ENCODE measurements at regions not wholly inside any gene's neighbourhood (a gene's known extent, or its start where the extent isn't known, plus 50 kb on each side); places are given as distances from the start of the nearest gene placed in this dataset.
A peak's percentile ranks its signal among the peaks of the same experiment; 100 is the strongest.
"Not testable (repeated sequence)": the region's sequence is repeated elsewhere in the genome, so short reads cannot be mapped to it uniquely, and the experiment has no call there.

DNA sequence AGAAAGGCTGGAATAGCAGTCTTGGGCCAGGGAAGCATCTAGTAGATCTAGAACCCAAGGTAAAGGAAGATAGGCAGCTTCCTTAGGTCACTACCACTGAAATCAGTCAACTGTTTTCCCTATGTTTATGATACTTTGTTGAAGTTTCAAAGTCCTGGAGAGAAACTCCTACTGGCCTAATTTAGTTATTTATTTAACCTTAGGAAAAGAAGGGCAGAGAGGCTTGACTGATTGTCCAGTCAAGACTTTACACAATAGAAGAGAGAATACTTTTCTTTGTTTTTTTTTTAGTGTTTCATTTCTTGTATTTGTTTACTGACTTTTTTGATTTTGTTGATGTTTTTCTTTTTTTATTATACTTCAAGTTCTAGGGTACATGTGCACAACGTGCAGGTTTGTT lies 138.9 kb upstream of the PHYHIPL start:
- no peak for DNase-seq (ENCODE audit: low spot score)

DNA sequence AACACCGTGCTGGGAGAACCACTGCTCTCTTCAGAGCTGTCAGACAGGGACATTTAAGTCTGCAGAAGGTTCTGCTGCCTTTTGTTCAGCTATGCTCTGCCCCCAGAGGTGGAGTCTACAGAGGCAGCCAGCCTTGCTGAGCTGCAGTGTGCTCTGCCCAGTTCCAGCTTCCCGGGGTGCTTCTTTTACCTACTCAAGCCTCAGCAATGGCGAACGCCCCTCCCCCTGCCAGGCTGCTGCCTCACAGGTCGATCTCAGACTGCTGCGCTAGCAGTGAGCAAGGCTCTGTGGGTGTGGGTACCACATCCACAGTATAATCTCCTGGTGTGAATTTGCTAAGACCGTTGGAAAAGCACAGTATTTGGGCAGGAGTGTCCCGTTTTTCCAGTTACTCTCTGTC lies 133.1 kb upstream of the PHYHIPL start:
- DNase-seq (ENCODE audit: low spot score) = not testable (repeated sequence)

DNA sequence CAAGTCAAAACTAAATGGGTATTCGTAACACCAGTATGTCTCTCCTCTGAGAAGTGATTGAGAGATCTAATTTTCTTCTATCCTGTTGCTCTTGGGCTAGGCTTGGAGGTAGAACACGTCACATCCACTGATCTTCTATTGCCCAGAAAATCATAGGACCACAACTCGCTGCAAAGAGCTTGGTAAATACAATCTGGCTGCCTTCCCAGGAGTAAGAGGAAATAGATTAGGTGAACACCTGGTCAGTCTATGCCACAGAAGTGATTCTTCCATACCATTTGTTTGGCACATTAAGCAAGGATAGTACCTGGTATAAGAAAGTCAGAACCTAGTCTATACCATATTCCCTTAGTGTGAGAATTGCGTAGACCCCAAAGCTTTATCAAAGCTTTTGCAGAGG lies 129.3 kb upstream of the PHYHIPL start:
- no peak for DNase-seq (ENCODE audit: low spot score)

GRCh38 chr10:59047957-59048618 lies 128.4 kb upstream of the PHYHIPL start:
- no peak for DNase-seq (ENCODE audit: low spot score)

DNA sequence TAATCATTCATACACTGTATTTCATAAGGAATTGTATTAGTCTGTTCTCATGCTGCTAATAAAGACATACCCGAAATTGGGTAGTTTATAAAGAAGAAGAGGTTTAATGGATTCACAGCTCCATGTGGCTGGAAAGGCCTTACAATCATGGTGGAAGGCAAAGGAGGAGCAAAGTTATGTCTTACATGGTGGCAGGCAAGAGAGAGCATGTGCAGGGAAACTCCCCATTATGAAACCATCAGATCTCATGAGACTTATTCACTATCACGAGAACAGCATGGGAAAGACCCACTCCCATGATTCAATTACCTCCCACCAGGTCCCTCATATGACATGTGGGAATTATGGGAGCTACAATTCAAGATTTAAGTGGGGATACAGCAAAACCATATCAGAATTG lies 122.9 kb upstream of the PHYHIPL start:
- DNase-seq (ENCODE audit: low spot score) = not testable (repeated sequence)

GRCh38 chr10:59055045-59055444 lies 121.4 kb upstream of the PHYHIPL start:
- no peak for DNase-seq (ENCODE audit: low spot score)

GRCh38 chr10:59057345-59057744 lies 119.1 kb upstream of the PHYHIPL start:
- DNase-seq (ENCODE audit: low spot score) = no peak

DNA sequence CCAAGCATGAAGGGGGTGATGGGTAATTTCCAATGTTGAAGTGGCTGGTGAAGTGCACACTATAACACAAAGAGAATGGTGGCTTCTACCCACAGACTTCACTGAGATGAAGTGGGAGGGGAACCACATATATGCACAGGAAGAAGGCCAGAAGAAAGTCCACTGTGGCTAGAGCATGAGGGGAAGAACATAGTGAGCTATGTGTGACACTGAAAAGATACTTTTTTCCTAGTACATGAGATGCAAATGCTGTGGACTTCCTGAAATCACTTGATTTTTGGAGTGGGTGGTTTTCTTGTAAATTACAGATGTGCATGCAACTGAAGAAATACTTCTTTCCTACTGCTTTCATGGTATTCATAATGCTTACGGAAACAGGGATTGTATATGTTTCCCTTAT lies 115.6 kb upstream of the PHYHIPL start:
- DNase-seq (ENCODE audit: low spot score) = no peak

DNA sequence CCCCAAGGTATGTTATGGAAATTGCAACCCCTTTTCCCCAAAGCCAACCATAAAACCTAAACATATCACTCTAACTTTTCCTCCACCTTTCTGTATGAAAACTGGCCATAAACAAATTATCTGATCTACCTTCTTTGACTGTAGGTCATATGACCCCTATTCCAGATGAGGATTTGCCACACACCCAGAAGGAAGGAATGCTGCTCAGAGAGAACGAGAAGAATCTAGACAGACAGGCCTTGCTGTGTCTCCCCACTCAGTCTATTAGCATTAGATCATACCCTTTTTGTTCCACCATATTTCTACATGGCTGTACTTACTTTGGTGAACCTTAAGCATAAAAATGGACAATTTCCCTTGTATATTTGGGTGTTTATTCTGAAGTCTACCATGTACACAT lies 113.0 kb upstream of the PHYHIPL start:
- no peak for DNase-seq (ENCODE audit: low spot score)

- no peak for DNase-seq (ENCODE audit: low spot score)
These were observed 112.3 kb upstream of the PHYHIPL start for GRCh38 chr10:59064080-59064692.

- no peak for DNase-seq (ENCODE audit: low spot score)
These were observed 111.5 kb upstream of the PHYHIPL start for GRCh38 chr10:59064759-59065539.

GRCh38 chr10:59068581-59069191 lies 107.8 kb upstream of the PHYHIPL start:
- no peak for DNase-seq (ENCODE audit: low spot score)

- DNase-seq (ENCODE audit: low spot score) = no peak
These were observed 104.4 kb upstream of the PHYHIPL start for GRCh38 chr10:59072038-59072437.

- peak; percentile 12 for DNase-seq (ENCODE audit: low spot score)
These were observed 102.9 kb upstream of the PHYHIPL start for GRCh38 chr10:59073456-59074053.

GRCh38 chr10:59075576-59075975 lies 100.9 kb upstream of the PHYHIPL start:
- no peak for DNase-seq (ENCODE audit: low spot score)

DNA sequence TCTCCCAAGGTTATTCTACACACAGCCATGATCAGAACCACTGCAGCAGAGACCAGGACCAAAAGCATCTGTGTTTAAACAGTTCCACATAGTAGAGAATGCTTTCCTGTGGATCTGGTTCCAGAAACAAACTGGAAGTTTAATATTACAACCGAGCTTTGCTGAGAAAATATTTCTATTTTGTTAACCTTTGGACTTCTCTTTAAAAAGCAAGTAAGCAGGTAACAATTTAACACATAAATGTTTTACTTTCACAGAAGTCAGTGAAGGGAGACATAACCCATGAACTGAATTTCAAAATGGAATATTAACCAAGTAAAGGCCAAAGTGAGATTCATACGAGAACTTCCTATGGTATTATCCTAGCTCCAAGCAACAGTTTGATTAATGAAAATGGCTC lies 98.6 kb upstream of the PHYHIPL start:
- no peak for DNase-seq (ENCODE audit: low spot score)

- no peak for DNase-seq (ENCODE audit: low spot score)
These were observed 97.5 kb upstream of the PHYHIPL start for GRCh38 chr10:59078978-59079377.

DNA sequence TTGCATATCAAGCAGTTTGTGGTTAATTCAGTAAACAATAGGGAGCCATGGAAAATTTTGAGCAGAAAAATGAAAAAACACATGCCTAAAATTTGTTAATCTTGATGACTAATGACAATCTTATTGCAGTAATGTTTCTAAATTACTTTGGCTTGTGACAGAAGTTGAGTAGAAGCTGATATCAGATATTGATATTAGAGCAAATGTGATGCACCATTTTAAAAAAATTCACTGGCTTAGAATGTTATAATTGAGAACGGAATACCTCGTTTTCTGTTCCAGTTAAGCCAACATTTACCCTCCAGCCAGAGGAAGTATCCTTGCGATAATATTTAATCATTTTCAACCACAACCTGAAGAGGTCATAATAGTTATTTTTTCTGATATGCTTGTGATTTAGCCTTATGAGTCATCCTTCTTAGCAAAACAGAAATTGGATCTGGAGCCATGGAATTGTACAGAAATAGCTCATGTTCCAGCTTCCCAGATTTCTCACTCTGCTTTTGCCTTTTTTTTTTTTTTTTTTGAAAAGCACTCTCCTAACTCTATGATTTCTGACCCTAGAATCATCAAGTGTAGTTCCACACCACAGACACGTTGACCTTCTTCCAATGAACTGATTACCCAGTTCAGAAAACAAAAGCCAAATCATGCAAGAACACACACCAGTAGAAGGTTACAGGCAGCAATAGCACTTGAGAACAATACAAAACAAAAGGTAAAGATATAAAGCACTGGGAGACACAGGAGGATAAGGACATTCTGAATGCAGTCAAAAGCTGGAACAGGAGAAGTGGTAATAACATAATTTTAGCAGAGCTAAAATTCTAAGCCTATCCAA lies 96.8 kb upstream of the PHYHIPL start:
- DNase-seq (ENCODE audit: low spot score) = no peak

DNA sequence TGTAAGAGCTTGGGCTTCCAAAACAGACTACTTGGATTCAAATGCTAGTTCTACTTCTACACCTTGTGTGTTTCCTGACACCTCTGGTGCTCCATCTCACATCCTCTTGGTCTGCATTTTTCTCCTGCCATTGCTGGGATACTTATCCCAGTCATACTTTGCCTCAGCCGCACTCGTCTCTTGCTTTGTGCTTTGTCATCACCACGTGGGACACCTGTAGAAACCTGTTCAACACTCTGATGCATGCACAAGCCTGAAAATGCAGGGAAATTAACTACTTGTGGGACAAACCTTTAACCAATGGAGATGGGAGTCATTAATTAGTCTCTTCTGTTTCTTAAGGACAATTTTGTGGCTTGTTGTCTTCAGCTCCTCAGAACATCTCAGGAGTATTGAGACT lies 94.2 kb upstream of the PHYHIPL start:
- no peak for DNase-seq (ENCODE audit: low spot score)

GRCh38 chr10:59085054-59085453 lies 91.4 kb upstream of the PHYHIPL start:
- DNase-seq (ENCODE audit: low spot score) = no peak

DNA sequence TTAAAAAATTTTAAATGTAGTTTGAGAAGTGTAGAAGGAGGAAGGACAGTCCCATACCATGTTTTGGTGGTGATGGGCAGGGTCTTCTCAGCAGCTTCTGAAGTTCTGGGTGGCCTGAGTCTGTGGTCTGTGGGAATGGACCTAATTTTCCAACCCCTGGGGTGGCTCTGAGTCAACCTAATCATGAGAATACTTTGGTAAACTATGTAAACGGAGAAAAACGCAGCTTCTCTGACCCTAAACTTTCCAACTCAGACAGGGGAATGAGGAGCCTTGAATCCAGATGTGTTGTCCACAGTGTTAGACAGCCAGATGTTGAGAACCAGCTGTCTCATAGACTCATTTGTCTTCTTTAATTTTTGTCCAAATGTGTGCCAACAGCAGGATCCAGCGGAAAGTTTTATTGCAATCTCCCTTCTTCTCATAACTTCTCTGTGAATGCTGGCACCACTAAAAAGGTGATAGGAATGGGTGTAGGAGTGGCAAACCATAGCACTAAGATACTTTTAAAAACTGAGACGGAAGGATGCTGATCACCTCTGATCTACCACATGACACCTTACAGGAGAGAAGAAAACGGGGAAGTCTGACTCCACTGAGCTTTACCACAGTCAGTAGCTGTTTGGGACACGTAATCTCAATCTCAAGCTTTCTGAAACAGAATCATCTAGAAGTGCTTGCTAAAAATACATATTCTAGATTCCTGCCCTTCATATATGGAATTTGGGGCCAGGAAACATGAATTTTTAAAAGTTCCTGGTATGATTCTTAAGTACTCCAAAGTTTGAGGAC lies 90.5 kb upstream of the PHYHIPL start:
- DNase-seq (ENCODE audit: low spot score) = no peak

Data from HuH-7 (cell line).